BE2C (cell line): ENCODE measurements at regions not wholly inside any gene's neighbourhood (a gene's known extent, or its start where the extent isn't known, plus 50 kb on each side); places are given as distances from the start of the nearest gene placed in this dataset.

Experiments used
- DNase-seq: peaks from one replicate; pipeline ENCODE4 v3.0.0-alpha.2; 2020
- H3K27me3 ChIP-seq: fragments of 250-450 bp; sonication (Bioruptor Pico); 2 replicates; pipeline ENCODE4 v1.5.1; 2020; ENCODE audit warnings: mild to moderate bottlenecking
- H3K36me3 ChIP-seq: fragments of 250-450 bp; sonication (Bioruptor Pico); 2 replicates; pipeline ENCODE4 v1.5.1; 2020; ENCODE audit warnings: mild to moderate bottlenecking
- H3K4me1 ChIP-seq: fragments of 250-450 bp; sonication (Bioruptor Pico); 2 replicates; pipeline ENCODE4 v1.5.1; 2020
- H3K4me3 ChIP-seq: 2 replicates; pipeline ENCODE4 v1.5.1; 2011; ENCODE audit warnings: low read depth, low read length
- H3K9me3 ChIP-seq: fragments of 250-450 bp; sonication (Bioruptor Pico); 2 replicates; pipeline ENCODE4 v1.5.1; 2020
- TF ChIP-seq, protein P1 (sequence below): IDR thresholded peaks from 2 replicates; pipeline ENCODE4 v1.5.1; 2012; ENCODE audit warnings: mild to moderate bottlenecking, low read depth, low read length

DNA sequence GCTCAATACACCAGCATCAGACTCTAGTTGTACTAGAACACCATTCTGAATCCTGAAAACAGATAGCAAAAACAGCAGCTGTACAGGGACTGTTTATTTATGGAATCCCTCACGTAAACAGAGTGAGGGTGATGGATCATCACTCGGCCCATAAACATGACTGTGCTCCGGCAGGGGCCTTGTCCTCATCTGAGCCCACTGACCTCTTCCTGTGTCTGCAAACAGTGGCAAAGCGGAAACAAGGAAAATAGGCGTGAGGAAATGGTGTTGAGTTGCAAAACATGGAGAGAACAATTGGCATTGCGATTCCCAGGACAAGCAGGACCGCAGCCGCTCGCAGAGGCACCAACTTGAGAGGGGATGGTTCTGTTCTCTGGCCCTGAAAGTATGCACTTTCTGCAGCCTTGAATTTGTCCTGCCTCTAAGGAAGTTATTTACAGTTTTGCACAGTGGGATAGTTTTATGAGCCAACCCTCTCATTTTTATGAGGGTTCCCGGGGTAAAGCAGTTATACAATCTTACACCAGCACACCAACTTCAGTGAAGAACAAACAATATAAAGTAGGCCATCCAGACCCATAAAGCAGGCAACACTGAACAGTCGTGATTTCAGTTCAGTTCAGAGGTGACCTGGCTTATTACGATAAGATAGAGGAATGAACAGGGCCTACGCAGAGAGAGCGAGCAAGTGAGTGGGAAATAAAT, 248.0 kb upstream of the FZD8 start:
- Histone ChIP-seq H3K4me3 (no peak overlapping the region), H3K36me3 (no peaks in the 10 kb centered on the region), H3K27me3 (no peaks in the 10 kb centered on the region), H3K9me3 (no peaks in the 10 kb centered on the region), H3K4me1 (no peaks in the 10 kb centered on the region)
- TF ChIP-seq, protein P1, sequence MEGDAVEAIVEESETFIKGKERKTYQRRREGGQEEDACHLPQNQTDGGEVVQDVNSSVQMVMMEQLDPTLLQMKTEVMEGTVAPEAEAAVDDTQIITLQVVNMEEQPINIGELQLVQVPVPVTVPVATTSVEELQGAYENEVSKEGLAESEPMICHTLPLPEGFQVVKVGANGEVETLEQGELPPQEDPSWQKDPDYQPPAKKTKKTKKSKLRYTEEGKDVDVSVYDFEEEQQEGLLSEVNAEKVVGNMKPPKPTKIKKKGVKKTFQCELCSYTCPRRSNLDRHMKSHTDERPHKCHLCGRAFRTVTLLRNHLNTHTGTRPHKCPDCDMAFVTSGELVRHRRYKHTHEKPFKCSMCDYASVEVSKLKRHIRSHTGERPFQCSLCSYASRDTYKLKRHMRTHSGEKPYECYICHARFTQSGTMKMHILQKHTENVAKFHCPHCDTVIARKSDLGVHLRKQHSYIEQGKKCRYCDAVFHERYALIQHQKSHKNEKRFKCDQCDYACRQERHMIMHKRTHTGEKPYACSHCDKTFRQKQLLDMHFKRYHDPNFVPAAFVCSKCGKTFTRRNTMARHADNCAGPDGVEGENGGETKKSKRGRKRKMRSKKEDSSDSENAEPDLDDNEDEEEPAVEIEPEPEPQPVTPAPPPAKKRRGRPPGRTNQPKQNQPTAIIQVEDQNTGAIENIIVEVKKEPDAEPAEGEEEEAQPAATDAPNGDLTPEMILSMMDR = no peak
- DNase-seq = no peak

DNA sequence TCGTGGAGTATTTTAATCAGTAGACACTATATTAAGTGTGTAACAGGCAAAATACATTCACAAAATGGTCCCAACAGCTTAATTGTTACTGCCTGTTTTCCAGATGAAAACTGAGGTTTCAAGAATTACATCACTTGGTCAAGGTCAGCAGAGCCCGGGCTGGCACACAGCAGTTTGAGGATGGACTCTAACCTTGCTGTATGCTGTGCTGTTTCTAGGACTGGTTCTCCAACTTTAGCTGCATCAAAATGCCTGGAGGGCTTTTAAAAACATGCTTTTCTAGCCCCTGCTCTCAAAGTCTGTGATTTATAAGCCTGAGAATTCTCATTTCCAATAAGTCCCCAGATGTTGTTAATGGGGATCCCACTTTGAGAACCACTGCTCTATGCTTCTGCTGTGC, 247.1 kb upstream of the FZD8 start:
- no peaks in the 10 kb centered on the region for H3K36me3 ChIP-seq
- no peaks in the 10 kb centered on the region for H3K27me3 ChIP-seq
- no peaks in the 10 kb centered on the region for H3K9me3 ChIP-seq
- TF ChIP-seq, protein P1 = no peak
- no peak for DNase-seq
- no peaks in the 10 kb centered on the region for H3K4me1 ChIP-seq
- H3K4me3 ChIP-seq = no peak overlapping the region

DNA sequence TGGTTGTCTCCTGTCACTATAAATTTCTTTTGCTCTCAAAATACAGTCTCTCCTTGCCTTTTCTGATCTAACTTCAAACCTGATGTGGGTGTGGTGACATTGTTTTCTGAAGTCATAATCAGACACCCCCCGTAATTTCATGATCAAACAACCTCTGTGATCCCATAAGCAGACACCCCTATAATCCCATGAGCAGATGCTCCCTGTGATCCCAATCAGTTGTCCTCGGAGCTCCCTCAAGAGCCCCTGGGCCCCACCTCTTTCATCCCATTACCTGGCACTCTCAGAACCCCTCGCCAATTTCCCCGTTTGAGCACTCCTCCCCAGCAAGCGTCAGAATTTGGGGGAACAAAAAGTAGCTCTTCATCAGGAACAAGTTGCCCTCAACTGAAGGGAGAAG, 246.3 kb upstream of the FZD8 start:
- no peak for DNase-seq
- H3K4me3 ChIP-seq = no peak overlapping the region
- no peaks in the 10 kb centered on the region for H3K27me3 ChIP-seq
- no peaks in the 10 kb centered on the region for H3K4me1 ChIP-seq
- TF ChIP-seq, protein P1 = no peak
- no peaks in the 10 kb centered on the region for H3K9me3 ChIP-seq
- no peaks in the 10 kb centered on the region for H3K36me3 ChIP-seq

DNA sequence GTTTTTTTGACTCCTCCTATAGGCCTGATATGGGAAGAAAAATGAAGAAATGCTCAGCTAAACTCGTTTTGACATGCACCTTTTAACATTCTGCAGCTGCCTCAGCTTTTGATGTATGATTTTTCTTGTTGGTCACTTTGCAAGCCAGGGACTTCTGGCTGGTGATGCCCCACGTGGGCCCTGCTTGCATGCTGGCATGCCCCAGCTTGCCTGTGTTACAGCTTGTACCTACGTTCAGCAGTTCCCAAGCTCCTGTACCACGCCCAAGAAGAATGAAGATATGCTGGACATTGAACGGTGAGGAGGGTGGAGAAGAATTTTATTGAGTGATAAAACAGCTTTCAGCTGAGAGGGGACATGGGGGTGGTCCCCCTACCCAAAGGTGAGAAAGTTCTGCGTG, 245.6 kb upstream of the FZD8 start:
- no peaks in the 10 kb centered on the region for H3K27me3 ChIP-seq
- no peaks in the 10 kb centered on the region for H3K9me3 ChIP-seq
- no peak for DNase-seq
- no peaks in the 10 kb centered on the region for H3K4me1 ChIP-seq
- H3K4me3 ChIP-seq = no peak overlapping the region
- TF ChIP-seq, protein P1 = no peak
- H3K36me3 ChIP-seq = no peaks in the 10 kb centered on the region

DNA sequence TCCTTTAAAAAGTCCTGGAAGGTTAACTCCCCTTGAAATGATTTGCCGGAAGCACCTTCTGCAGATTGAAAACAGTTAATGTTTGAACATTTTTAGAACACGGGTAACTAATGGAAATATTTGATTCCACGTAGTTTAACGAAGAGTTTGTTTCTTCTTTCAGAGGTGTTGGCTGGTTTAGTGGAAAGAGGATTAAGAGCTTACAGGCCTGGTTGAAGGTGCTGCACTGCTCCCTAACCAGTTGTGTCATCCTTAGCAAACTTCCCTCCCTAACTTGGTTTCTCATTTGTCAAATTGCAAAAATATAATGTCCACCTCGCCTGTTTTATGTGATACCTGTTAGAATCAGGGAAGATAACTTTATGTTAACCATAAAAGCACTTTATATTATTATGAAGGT, 243.0 kb upstream of the FZD8 start:
- no peaks in the 10 kb centered on the region for H3K9me3 ChIP-seq
- no peak overlapping the region for H3K4me3 ChIP-seq
- TF ChIP-seq, protein P1 = no peak
- no peaks in the 10 kb centered on the region for H3K27me3 ChIP-seq
- H3K36me3 ChIP-seq = no peaks in the 10 kb centered on the region
- no peaks in the 10 kb centered on the region for H3K4me1 ChIP-seq
- no peak for DNase-seq

DNA sequence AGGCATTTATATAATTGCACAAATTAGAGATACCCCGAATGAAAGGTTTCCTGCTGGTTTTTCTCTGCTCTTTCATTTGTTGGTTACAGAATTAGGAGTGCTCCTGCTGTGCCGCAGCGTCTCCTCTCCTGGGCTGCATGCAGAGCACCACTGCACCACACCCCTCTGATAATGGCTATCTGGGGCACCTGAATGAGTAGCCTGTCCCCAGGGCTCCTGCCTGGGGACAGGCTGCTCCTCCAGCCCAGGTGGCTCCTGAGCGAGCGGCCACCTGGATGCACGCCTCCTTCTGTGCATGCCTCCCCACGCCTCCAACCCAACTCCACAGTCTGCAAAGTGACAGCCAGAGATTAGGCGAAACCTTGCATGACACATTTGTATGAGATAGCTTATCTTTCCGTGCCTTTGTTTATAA, 242.6 kb upstream of the FZD8 start:
- no peaks in the 10 kb centered on the region for H3K36me3 ChIP-seq
- no peaks in the 10 kb centered on the region for H3K27me3 ChIP-seq
- H3K4me1 ChIP-seq = no peaks in the 10 kb centered on the region
- H3K9me3 ChIP-seq = no peaks in the 10 kb centered on the region
- no peak overlapping the region for H3K4me3 ChIP-seq
- TF ChIP-seq, protein P1 = no peak
- no peak for DNase-seq
